Fibroblast of skin of left biceps (primary cell): ENCODE measurements at regions not wholly inside any gene's neighbourhood (a gene's known extent, or its start where the extent isn't known, plus 50 kb on each side); places are given as distances from the start of the nearest gene placed in this dataset.
"Not testable (repeated sequence)": the region's sequence is repeated elsewhere in the genome, so short reads cannot be mapped to it uniquely, and the experiment has no call there.

ENCODE experiments used
- DNase-seq, 2 experiments: peaks; one replicate each; pipeline ENCODE4 v3.0.0-alpha.2; 2013; ENCODE audit warnings: low read depth in 2 of 2

DNA sequence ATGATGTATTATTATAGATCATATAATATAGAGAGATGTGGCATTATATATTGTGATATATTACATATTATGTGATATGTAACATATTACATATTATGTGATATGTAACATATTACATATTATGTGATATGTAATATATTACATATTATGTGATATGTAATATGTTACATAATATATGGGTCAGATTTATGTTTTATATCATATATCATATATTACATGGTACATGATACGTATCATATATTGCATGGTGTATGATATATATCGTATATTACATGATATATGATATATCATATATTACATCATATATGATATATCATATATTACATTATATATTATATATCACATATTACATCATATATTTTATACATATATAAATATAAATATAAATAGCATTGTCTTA is 164.1 kb upstream of the NEBL start:
- DNase-seq: no peak

- DNase-seq: no peak
Measured at GRCh38 chr10:21060626-21061025, 163.5 kb upstream of the NEBL start.

DNA sequence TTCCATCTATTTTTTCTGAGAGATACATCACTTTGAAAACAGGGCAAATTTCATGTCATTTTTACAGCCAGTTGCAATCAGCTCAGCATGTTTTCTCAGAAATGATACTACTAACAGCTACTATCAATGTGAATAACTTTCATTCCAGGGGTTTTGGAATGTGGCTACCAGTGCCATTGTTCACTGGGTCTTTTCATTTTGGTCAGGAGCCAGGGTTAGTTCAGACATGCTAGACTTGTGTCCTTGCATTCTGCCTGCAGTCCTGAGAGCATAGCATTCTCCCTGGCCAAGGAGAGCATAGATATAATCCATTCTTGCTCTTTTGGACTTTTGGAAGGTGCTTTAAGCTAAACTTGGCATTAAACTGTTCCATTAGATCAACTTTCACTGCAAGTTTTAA is 160.9 kb upstream of the NEBL start:
- no peak for DNase-seq

GRCh38 chr10:21057436-21057835 is 160.3 kb upstream of the NEBL start:
- DNase-seq: no peak

GRCh38 chr10:21056461-21056860 is 159.3 kb upstream of the NEBL start:
- no peak for DNase-seq

GRCh38 chr10:21055339-21056135 is 158.4 kb upstream of the NEBL start:
- no peak for DNase-seq

GRCh38 chr10:21053953-21054690 is 157.0 kb upstream of the NEBL start:
- no peak for DNase-seq

DNA sequence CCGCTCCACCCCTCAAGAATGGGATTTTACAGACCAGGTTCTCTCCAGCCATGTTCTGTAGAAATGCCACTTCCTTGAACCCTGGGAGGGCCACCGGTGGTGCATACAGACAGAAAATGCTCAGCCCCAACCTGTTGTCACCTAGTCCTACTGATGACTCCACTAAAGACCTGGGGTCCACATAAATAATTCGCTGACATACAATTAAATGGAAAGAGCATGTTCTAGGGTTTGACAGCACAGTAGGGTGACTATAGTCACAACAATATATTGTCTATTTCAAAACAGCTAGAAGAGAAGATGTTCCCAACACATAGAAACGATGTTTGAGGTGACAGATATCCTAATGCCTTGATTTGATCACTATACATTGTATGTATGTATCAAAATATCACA is 155.6 kb upstream of the NEBL start:
- DNase-seq: no peak

DNA sequence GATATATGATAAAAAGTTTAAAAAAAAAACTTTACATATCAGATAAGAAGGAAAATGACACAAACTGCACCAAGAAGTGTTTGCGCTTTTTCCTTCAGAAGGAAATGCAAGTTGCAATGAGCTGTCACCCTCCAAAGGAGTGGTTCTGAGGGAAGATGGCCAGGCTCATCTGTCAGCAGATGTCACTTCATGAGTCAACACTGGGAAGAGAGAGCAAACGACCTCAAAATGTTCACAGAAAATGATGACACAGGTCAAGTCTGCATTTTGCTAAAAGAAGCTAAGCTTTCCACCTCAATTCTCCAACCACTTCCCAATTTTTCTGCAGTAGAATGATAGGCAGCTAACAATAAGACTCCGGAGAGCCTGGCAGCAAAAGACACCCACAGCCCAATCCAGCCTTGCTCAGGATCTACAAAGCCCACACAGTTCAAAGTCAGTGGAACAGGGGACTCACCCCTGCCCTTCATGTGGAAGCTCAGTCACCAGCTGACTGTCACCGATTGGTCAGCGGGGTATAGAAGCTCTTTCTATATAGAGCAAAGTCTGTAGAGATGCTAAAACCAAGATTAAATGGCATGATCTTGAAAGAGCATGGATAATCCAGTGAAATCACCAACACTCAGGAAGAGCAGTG is 155.1 kb upstream of the NEBL start:
- DNase-seq: no peak

- no peak for DNase-seq
Measured at GRCh38 chr10:21049482-21049881, 152.4 kb upstream of the NEBL start.

- DNase-seq: no peak
Measured at GRCh38 chr10:21048068-21048467, 151.0 kb upstream of the NEBL start.

GRCh38 chr10:21047511-21047910 is 150.4 kb upstream of the NEBL start:
- DNase-seq: no peak

DNA sequence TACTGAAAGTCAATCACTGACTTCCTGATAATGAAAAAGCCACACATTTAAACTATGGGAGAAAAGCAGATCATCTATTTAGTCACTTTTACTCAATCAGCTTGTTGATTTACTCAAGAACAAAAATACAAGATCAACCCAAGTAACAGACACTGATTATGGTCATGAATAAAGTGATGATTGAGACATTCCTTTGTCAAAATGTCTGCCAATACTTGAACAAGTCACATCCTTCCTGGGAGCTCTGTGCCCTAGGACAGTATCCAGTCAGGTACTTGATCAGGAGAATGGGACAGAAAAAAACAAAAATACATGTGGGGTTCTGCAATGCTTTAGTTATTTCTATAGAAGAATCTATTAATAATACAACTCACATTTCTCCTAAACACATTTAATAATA is 150.0 kb upstream of the NEBL start:
- no peak for DNase-seq

DNA sequence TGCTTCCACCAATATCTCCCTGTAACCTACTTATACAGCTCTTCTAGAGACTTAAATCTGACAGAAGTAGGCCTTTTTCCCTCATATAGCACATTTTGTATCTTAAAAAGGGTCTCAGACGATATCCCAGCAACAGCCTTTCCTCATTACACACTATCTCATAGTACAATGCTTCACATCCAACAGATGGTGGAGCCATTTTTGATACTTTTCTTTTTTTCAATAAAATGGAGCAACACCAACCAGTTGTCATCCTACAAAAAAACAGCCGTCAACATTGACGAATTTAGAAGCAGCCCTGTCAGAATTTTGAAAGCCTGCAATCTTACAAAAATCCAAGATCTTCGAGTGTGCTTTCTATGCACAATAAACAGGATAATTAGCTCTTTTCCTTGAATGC is 145.9 kb upstream of the NEBL start:
- no peak for DNase-seq

- DNase-seq: no peak
Measured at GRCh38 chr10:21042536-21042935, 145.4 kb upstream of the NEBL start.

DNA sequence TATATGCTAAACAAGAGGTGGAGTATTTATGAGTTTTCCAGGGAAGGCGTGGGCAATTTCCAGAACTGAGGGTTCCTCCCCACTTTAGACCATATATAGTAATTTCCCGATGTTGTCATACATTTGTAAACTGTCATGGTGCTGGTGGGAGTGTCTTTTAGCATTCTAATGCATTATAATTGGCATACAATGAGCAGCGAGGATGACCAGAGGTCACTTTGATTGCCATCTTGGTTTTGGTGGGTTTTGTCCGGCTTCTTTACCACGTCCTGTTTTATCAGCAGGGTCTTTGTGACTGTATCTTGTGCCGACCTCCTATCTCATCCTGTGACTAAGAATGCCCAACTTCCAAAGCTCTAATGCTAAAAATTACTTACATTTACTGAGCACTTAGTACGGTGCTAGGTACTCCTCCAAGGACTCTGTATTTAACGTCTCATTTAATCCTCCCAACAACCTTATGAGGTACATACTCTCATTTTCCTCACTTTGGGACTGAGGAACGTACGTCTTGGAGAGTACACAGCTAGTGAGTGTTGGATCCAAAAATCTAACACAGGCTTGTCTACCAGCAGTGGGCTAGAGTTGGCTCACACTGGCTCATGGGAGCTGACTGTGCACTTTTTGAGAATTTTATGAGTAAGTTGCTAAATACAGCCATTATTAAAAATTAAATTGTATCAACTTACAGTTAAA is 144.8 kb upstream of the NEBL start:
- no peak for DNase-seq

GRCh38 chr10:21039721-21040120 is 142.6 kb upstream of the NEBL start:
- DNase-seq: no peak

- DNase-seq: no peak
Measured at GRCh38 chr10:21036757-21037156, 139.6 kb upstream of the NEBL start.

GRCh38 chr10:21034770-21035169 is 137.7 kb upstream of the NEBL start:
- DNase-seq: not testable (repeated sequence)

- DNase-seq: no peak
Measured at GRCh38 chr10:21034241-21034640, 137.1 kb upstream of the NEBL start.

DNA sequence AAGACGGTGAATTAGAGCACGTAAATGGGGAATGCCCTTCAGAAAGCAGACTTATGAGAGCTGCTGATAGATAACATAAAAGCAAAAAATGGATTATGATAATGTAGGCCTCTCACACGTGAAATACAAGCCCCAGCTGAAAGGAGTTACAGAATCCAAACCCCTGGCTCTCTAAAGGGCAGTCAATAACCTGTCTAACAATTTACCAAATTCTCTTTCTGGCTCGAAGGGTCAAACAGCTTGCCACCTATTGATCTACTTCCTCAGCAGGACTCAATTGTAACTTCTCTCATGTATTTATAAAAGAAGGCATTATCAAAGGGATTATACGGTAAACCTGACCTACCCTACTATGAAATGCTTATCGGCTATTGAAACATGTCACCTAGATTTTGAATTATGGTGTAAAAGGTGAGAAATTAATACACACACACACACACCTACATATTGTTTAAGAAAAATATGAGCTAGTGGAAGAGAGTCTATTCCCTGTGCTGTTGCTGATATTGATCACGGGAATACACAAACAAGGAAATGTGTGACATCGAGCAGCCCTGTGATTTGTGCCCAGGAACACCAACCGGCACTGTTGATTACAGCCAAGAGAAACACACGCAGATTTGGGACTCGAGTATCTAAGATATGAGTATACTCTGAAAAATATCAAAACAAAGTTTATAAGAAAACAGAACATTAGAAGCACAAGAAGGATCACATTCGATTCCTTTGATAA is 135.6 kb upstream of the NEBL start:
- DNase-seq: no peak
